GDM1 (cell line): ENCODE measurements at regions not wholly inside any gene's neighbourhood (a gene's known extent, or its start where the extent isn't known, plus 50 kb on each side); places are given as distances from the start of the nearest gene placed in this dataset.
"Not testable (repeated sequence)": the region's sequence is repeated elsewhere in the genome, so short reads cannot be mapped to it uniquely, and the experiment has no call there.

Source experiments
- DNase-seq: peaks from one replicate; lab custom pipeline; 2025; lab: John Stamatoyannopoulos, UW

GRCh38 chr14:65834812-65835211, 422.3 kb downstream of the FUT8 start:
- no peak for DNase-seq

GRCh38 chr14:65835501-65835900, 423.0 kb downstream of the FUT8 start:
- DNase-seq = no peak

- no peak for DNase-seq
Measured at GRCh38 chr14:65838565-65838964, 426.0 kb downstream of the FUT8 start.

GRCh38 chr14:65840118-65840751, 427.7 kb downstream of the FUT8 start:
- DNase-seq = no peak

- no peak for DNase-seq
Measured at GRCh38 chr14:65840786-65841185, 428.3 kb downstream of the FUT8 start.

- DNase-seq = no peak
Measured at GRCh38 chr14:65846196-65846868, 433.8 kb downstream of the FUT8 start.

- DNase-seq = no peak
Measured at GRCh38 chr14:65847075-65847847, 434.7 kb downstream of the FUT8 start.

- not testable (repeated sequence) for DNase-seq
Measured at GRCh38 chr14:65847931-65848330, 435.4 kb downstream of the FUT8 start.

- DNase-seq = no peak
Measured at GRCh38 chr14:65849091-65849490, 436.6 kb downstream of the FUT8 start.

GRCh38 chr14:65849558-65849957, 437.0 kb downstream of the FUT8 start:
- no peak for DNase-seq

GRCh38 chr14:65850429-65851135, 438.1 kb downstream of the FUT8 start:
- no peak for DNase-seq

GRCh38 chr14:65852689-65853088, 440.2 kb downstream of the FUT8 start:
- no peak for DNase-seq

- DNase-seq = no peak
Measured at GRCh38 chr14:65853407-65853955, 441.0 kb downstream of the FUT8 start.

GRCh38 chr14:65854215-65854614, 441.7 kb downstream of the FUT8 start:
- no peak for DNase-seq

- no peak for DNase-seq
Measured at GRCh38 chr14:65860956-65861611, 448.6 kb downstream of the FUT8 start.

GRCh38 chr14:65864549-65864948, 452.0 kb downstream of the FUT8 start:
- DNase-seq = no peak

- DNase-seq = no peak
Measured at GRCh38 chr14:65864984-65865383, 452.5 kb downstream of the FUT8 start.

GRCh38 chr14:65866448-65866847, 453.9 kb downstream of the FUT8 start:
- no peak for DNase-seq

GRCh38 chr14:65866886-65867285, 454.4 kb downstream of the FUT8 start:
- no peak for DNase-seq

- no peak for DNase-seq
Measured at GRCh38 chr14:65867333-65867732, 454.8 kb downstream of the FUT8 start.

GRCh38 chr14:65872536-65872935, 460.0 kb downstream of the FUT8 start:
- DNase-seq = no peak

GRCh38 chr14:65877166-65877565, 464.6 kb downstream of the FUT8 start:
- no peak for DNase-seq
